MM.1S (cell line): ENCODE measurements at regions not wholly inside any gene's neighbourhood (a gene's known extent, or its start where the extent isn't known, plus 50 kb on each side); places are given as distances from the start of the nearest gene placed in this dataset.

ENCODE experiments used
- EZH2 ChIP-seq: fragments of 300-600 bp; sonication (generic); optimal IDR thresholded peaks from 2 replicates; pipeline ENCODE3; 2017; ENCODE audit warnings: low read depth, mild to moderate bottlenecking, antibody characterized with exemption, low read length, mixed read lengths
- EZH2phosphoT487 ChIP-seq: fragments of 300-600 bp; sonication (generic); IDR thresholded peaks from 2 replicates; pipeline ENCODE4 v1.6.1; 2018; ENCODE audit warnings: antibody characterized with exemption, low read length
- TF ChIP-seq, protein P1 (sequence below): fragments of 300-600 bp; sonication (generic); IDR thresholded peaks from 2 replicates; pipeline ENCODE4 v1.5.1; 2016; ENCODE audit warnings: antibody characterized with exemption, low read length, mixed read lengths

DNA sequence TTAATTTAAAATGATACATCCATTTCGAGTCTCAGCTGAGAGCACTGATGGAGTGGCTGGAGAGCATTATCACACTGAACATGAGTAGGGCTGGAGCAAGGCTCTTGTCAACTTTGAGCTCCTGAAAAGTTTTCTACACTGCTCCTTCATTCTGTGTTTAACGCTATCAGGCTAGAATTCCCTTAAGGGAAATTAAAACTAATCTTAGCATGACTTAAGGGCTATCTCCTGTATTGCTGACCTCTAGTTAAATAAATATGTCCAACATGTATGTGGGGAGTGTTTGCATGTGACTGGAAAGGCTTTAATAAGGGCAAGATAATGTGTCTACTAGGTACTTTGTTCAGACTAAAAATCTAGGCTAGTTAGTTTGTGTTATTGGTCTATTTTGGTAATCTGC lies 116.7 kb upstream of the CAND1 start:
- TF ChIP-seq, protein P1, sequence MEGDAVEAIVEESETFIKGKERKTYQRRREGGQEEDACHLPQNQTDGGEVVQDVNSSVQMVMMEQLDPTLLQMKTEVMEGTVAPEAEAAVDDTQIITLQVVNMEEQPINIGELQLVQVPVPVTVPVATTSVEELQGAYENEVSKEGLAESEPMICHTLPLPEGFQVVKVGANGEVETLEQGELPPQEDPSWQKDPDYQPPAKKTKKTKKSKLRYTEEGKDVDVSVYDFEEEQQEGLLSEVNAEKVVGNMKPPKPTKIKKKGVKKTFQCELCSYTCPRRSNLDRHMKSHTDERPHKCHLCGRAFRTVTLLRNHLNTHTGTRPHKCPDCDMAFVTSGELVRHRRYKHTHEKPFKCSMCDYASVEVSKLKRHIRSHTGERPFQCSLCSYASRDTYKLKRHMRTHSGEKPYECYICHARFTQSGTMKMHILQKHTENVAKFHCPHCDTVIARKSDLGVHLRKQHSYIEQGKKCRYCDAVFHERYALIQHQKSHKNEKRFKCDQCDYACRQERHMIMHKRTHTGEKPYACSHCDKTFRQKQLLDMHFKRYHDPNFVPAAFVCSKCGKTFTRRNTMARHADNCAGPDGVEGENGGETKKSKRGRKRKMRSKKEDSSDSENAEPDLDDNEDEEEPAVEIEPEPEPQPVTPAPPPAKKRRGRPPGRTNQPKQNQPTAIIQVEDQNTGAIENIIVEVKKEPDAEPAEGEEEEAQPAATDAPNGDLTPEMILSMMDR, result no peak
- TF ChIP-seq EZH2 (no peak), EZH2phosphoT487 (no peak)
